GM18508 (cell line): ENCODE measurements at regions not wholly inside any gene's neighbourhood (a gene's known extent, or its start where the extent isn't known, plus 50 kb on each side); places are given as distances from the start of the nearest gene placed in this dataset.
A peak's percentile ranks its signal among the peaks of the same experiment; 100 is the strongest.
"Not testable (repeated sequence)": the region's sequence is repeated elsewhere in the genome, so short reads cannot be mapped to it uniquely, and the experiment has no call there.

Experiments used
- ATAC-seq: cut with Tn5 transposase; IDR thresholded peaks from one replicate; pipeline ENCODE4 v1.9.1; 2021; ENCODE audit warnings: moderate number of reproducible peaks; ENCODE audit not compliant: insufficient read depth, unreplicated experiment

DNA sequence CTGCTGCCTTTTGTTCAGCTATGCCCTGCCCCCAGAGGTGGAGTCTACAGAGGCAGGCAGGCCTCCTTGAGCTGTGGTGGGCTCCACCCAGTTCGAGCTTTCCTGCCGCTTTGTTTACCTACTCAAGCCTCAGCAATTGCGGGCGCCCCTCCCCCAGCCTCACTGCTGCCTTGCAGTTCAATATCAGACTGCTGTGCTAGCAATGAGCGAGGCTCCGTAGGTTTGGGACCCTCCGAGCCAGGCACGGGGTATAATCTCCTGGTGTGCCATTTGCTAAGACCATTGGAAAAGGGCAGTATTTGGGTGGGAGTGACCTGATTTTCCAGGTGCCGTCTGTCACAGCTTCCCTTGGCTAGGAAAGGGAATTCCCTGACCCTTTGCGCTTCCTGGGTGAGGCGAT lies 51.9 kb downstream of the DIPK2A start:
- not testable (repeated sequence) for ATAC-seq

DNA sequence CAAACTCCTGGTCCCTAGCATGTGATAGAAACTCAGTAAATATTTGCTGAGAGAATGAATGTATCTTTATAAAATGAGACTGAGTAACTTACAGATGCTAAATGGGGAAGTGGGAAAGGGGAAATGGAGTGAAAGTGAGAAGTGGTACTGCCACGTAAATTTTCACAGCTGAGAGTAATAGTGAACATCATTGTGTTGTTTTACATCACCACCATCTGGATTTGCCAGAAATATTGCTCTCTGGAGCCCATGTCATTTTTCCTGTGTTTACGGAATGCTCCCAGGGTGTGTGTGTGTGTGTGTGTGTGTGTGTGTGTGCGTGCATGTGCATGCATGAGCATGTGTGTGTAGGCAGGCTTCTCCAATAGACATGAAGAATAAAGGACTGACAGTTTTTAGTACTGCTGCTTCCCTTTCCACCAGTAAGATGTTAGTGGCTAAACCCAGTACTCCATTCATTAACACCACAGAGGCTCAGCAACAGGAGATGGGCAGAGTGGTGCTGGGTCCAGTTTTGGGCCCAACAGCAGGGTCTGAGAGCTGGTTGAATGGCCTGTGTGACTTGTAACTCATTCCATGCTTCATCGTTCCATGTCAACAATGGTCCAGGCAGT lies 57.3 kb downstream of the DIPK2A start:
- ATAC-seq = peak; percentile 94

DNA sequence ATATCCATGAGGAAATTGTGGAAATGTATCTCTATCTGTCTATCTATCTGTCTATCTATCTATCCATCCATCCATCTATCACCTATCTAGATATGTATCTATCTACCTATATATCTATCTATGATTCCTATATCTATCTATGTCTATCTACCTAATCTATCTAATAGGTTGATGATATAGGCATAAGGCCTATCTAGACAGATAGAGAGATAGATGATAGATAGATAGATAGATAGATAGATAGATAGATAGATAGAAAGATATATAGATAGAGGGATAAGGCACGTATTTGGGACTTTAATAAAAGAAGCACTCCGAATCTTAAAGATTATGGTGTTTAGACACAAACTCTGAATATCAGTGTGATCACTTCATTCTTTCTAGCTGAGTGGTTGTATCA lies 58.1 kb downstream of the DIPK2A start:
- no peak for ATAC-seq

DNA sequence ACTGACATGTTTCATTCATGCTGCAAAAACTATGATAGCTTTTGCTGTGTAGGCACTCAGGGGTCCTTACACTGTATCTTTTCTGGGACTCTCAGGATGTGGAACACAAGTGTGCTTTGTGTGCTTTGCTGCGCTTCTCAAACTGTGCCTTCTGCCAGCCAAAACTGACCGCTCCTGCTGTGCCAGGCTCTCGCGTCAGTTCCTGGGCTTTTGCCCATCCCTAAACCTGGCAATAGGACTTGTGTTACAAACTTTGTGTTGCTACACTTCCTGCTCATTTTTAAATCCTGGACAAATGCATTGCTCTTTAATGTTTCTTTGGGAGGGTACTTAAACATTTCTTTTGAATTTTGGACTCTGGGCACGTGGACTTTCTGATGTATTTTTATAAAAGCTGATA lies 60.3 kb downstream of the DIPK2A start:
- ATAC-seq = no peak

DNA sequence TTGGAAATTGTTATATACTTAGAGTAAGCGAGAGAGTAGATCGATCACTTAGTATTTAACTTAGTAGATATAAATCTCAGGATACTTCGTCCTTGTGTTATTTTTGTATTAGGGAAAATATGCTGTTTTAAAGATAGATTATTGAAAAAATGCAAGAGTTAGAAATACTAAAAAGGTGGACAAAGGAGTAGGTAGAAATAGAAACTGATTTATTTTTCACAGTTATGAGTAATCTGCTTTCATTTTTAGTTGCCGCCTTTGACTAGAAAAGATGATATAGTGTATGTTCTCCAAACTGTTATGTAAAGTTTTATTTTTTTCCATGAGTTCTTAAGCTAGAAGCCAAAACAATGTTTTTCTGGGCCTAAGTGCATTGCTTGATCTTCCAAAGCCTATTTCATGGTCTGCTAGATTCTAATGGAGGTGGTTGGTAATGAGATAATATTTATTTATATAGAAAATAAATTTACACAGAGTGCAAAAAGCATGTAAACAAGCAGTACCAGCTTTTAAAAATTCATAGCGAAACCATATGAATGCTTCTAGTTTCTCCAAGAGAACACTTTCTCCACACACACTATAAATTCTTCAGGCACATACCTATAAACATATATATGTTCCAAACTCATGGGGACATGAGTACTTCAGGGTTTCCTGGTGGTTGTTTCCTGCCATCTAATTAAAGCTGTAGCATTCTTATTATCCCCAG lies 61.1 kb downstream of the DIPK2A start:
- peak; percentile 71 for ATAC-seq

DNA sequence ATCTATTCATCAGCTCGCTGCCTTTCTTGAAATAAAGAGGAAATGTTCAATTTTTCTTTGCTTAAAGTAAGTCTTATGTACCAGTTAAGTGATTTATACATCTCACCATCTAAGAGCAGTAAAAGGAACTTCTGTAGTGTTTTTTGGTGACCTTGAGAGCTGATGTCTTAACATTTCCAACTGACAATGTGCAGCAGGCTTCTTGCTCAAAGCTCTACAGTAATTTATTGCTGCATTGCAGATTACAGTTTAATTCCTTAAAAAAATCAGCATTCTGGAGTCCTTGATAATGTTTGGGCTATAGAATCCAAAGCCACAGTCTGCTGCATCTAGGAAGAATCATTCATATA lies 61.6 kb downstream of the DIPK2A start:
- ATAC-seq = no peak

DNA sequence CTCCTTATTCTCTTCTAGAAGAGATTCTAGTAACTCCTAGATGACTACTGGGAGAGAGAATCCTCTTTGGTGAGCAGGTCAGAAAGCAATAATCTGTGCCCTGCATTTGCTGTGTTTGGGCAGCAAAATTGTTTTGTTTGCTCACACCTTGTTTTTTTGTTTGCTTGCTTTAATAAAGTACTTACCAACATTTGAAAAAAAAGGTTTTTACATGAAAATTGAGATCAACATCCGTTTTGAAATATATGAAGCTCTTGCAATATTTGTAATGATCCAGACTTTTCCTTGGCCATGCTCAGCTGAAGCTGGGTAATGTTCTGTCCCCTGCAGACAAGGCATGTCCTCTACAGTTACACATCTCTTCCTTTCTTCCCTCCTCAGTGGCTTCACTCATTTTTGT lies 62.2 kb downstream of the DIPK2A start:
- no peak for ATAC-seq

DNA sequence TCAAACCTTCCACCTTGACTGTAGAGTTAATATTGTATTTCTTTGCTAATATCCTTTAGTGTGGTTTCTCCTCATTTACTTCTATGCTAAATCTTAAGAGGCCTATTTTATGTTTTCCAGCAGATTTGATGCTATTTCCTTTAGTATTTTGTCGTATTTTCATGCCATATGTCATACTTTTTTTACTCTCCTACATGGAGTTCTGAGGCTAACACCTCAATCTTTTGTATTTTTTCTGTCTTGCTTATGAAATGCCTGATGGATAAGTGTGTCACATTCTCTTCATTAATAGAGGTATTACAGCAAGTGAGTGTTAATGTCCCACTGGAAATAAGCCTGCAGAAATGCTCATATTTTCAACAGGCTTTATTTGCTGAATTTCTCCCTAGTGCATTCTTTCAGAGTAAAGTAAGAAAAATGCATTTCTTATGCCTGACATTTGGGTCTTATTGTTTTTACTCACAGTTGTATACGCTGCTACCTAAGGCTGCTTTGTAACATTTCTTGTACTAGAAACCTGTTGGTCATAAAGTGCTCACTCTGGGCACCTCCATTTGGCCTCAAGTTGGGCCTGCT lies 63.2 kb downstream of the DIPK2A start:
- ATAC-seq = no peak

DNA sequence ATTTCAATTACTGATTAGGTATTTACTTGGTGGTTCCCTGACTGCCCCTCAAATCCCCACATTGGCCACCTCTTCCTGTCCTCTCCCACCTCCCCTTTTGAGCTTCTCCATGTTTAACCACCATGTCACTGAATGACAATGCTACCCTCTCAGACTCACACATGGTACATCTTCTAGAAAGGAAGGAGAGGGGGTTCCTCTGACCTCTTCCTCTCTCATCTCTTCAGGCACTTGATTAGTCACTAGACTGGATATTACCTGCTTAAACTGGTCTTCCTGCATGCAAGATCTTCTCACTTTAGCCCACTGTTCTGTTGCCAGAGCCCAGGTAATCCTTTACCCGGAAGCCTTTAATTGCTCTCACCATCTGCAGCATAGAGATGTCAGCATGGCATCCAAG lies 64.9 kb downstream of the DIPK2A start:
- no peak for ATAC-seq

DNA sequence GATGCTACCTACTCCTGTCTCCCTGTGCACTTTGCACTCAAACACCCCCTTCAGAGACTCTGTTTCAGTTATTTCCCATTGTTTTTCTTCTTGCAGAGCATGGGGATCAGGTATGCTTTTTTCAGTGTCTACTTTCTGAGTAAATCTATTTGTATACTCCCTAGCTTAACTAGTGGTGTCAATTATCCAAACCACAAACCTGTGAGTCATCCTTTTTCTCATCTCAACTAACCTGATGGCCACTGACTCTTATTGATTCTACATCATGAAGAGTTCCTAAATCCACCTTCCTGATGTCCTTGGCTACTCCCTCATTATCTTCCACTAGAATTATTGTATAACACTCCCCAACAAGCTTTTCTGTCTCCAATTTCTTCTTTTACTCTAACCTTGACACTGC lies 68.0 kb downstream of the DIPK2A start:
- no peak for ATAC-seq

DNA sequence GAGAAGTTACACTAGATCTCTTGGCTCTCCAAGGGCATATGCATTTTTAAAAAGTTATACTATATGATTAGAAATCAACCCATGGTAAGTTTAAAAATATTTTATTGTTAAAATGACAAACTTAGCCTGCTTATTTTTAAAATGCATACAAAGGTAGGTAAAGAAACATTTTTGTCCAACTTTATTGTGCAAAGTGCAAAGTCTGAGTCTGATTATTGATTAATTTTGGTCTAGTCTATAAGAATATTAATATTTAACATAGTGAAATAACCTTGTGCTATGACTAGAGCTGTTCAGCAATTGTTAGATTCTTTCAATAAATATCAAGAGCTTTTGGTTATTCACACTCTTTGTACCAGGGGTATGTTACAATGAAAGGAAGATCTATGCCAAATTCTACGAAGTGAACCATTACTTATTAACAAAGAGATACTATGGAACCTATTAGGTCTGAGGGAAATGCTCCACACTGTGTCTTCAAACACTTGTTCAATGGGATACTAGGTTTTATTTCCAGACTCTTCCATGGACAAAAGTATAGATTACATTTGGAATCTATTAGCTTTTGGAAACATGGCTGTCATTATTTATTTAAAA lies 70.4 kb downstream of the DIPK2A start:
- no peak for ATAC-seq

DNA sequence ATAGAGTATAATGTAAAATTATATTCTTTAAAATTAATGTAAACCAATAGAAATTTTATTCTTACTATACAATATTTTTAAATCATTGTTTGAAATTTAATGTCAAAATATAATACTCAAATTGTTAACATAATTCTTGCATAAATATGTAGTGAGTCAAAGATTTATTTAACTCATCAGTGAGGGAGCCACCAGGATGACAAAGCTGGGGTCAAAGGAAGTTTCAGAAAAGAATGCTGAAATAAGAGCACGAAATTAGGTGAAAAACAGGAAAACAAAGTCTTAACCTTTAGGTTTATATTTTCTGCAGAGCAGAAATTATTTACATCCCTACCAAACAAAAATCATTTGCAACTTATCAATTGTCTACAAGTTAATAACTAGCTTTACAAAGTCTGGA lies 74.1 kb downstream of the DIPK2A start:
- ATAC-seq = no peak

DNA sequence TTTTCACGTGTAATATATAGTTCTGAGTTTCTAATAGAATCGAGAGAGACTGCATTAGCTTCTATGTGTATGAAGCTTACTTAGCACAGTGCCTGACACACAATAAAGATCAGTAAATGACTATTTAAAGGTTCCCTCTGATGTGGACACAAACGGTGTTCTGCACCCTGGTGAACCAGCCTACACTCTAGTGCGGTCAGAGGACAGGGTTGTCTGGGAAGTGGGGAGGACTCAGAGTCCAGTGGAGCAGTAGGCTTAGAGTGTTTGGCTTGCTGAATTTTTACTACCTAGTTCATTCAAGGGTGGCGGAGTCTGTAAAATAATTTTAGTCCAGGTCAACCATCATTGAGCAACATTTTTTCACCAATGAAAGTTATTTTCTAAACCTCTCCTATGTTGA lies 77.8 kb downstream of the DIPK2A start:
- no peak for ATAC-seq

DNA sequence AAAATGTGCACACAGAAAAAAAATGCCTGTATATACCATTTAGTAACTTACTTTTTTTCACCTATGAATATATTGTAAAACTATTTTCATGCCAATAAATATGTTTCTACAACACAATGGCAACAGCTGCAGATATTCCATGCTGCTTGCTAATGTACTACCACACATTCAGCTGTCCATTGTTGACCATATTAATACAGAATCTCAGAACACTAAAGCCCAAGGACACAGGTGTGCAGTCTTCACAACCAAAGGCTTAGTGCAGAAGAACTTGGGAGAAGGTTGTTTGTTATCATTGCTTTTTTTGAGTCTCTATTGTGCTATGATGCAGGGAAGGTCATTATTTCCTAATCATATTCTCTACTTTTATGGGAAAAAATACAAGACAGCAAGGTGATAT lies 79.6 kb downstream of the DIPK2A start:
- ATAC-seq = no peak

DNA sequence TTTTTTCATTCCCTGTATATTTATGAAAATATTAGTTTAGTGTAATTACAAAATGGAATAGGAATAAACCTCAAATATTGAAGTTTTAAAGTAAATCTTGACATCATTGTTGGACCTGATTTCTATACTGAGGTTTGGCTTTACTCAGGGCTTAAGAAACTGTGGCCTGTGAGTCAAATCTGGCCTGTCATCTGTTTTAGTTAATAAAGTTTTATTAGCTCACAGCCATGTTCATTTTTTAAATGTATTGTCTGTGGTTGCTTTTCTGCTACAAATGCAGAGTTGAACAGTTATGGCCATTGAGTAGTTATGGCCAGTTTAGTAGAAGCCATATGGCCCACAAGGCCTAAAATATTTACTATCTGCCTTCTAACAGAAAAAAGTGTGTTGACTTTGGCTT lies 80.7 kb downstream of the DIPK2A start:
- ATAC-seq = no peak

DNA sequence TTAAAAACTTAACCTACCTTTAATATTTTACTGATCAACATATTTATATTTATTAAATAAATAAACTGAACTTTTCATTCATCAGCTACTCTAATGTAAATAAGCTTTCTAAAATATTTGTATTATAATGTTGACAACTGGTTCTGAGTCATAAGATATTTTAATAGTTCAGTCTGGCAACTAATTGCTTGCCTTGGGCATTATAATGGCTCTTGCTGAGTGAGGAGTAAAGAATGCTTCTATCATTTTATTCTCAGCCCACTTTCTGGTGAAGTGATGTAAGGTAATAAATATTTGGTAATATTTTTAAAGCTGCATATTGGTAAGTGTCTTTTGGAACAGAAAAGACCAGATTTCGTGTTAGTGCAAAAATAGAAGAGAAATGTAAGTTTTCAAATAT lies 81.5 kb downstream of the DIPK2A start:
- ATAC-seq = no peak

DNA sequence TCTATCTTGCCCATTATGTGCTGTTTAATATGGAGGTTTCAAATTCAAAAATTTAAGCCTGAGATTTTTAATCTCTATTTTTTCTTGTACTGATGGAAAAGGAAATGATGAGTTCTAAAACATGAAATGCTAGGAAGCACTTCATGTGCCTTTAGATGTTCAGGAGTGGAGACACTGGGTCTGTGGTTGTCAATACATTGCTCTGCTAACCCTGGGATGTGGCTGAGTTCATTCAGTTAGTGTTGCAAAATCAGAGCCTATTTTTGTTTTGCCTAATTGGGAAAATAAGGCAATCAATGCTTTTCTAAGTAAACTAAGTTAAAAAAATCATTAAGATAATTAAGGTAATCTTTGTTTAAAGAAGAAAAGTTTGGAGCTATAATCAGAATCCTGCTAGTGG lies 83.1 kb downstream of the DIPK2A start:
- ATAC-seq = no peak

DNA sequence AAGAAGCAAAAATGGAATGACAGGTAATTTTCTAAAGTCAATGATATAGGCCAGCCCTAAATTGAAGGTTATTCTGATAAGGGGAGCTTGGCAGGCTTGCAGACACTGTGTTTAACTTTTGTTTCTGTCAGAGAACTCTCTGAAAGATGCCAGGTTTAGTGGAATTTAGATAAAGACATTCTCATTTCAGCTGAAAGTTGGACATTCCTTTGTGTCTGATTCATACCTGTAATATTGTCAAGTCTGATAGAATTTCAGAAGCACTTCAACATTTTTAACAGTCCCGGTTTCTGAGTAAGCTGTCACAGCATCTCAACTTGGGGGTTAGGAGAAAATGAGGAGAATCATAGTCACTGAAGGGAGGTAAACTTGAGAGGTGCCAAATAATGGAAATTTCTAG lies 84.0 kb downstream of the DIPK2A start:
- ATAC-seq = no peak

DNA sequence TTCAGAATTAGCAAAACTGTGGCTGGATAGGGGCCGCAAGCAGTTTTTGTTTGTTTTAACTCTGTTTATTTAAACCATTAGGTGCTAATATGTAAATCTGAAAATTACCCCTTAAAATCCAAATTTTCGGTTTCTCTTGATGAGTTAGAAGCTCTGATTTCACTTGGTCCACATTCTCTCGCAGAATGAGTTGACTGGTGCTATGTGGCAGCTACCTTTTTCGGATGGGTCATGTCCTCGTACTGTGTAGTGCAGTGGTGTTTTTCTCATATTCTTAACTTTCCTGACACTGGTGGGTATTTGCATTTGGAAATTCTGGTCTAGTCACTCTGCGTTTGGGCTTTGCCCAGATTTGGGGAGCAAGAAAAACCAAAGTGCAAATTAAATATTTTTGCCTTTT lies 87.1 kb downstream of the DIPK2A start:
- ATAC-seq = no peak

DNA sequence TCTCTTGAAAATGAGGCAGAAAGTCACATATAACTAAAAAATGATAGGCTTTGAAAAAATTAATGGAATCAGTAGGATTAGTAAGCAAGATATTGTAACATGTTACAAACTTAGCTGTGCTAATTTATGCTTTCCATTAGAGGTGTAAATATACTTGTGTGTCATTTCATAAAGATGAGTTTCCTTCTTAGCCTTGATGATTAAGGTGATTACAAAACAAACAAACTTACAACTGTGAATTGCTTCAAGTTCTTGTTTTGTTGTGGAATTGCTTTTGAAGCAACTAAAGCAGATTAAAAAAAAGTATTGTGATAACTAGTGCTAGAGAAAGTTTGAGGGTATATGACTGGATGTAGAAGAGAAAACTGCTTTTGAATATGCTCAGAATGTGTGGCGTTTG lies 87.9 kb downstream of the DIPK2A start:
- no peak for ATAC-seq

DNA sequence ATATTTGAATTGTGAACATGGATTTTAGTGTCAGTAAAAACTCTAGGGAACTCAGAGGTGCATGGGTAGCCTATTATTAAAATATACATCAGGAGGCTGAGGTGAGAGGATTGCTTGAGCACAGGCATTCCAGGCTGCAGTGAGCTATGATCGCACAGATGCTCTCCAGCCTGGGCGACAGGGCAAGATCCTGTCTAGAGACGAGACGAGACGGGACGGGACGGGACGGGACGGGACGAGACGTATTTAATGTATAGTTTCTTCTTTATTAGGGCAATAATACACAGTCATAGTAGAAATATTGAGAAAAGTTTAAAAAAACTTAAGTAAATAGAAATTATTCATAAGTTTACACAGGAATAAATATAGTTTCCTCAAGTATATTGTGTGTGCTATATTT lies 89.3 kb downstream of the DIPK2A start:
- no peak for ATAC-seq

DNA sequence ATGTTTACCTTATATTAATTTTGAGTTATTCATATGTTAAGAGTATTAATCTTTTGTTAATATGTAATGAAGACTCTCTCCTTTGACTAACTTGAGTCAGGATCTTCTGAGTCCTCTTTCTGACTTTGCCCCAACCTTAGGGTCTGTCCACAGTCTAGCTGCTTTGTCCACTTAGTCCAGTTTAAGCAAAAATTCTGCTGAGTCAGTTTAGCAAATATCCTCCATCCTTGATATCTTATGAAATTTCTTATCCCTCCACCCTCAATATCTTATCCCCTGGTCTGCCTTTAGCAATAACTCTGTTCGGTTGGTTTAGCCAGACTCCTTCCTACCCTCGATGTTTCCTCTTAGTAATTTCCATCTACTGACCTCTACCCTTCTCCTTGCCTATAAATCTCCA lies 91.7 kb downstream of the DIPK2A start:
- no peak for ATAC-seq
